SU-DHL-6 (cell line): ENCODE measurements at regions not wholly inside any gene's neighbourhood (a gene's known extent, or its start where the extent isn't known, plus 50 kb on each side); places are given as distances from the start of the nearest gene placed in this dataset.

Source experiments
- EZH2phosphoT487 ChIP-seq: fragments of 200-600 bp; sonication (generic), shearing (Covaris generic); conservative IDR thresholded peaks from 2 replicates; pipeline ENCODE4 v1.6.1; 2018; ENCODE audit warnings: mild to moderate bottlenecking, antibody characterized with exemption, low read length, moderate library complexity, mixed read lengths
- TF ChIP-seq, protein P1 (sequence below): fragments of 200-600 bp; sonication (generic); IDR thresholded peaks from one replicate; pipeline ENCODE4 v1.5.1; 2017; ENCODE audit warnings: antibody characterized with exemption, mild to moderate bottlenecking, low read length, moderate library complexity; ENCODE audit not compliant: insufficient read depth, poor library complexity, severe bottlenecking

DNA sequence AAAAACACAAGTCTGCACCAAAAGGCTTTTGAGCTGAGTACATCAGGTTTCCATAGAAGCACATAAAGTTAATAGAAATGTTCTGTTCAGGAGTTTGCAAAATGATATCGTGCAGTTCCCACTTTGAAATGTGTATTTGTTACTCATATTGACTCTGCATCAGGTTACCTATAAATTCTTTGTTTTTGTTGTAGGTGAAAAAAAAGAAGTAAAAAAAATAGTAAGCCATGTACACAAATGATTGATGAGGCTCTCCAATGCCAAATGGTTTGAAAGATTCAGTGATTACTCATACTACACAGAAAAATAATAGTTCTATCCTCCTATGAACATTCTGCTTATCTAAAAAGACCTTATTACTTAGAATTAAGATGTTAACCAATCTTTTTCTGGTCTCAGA is 287.3 kb upstream of the MME start:
- TF ChIP-seq, protein P1, sequence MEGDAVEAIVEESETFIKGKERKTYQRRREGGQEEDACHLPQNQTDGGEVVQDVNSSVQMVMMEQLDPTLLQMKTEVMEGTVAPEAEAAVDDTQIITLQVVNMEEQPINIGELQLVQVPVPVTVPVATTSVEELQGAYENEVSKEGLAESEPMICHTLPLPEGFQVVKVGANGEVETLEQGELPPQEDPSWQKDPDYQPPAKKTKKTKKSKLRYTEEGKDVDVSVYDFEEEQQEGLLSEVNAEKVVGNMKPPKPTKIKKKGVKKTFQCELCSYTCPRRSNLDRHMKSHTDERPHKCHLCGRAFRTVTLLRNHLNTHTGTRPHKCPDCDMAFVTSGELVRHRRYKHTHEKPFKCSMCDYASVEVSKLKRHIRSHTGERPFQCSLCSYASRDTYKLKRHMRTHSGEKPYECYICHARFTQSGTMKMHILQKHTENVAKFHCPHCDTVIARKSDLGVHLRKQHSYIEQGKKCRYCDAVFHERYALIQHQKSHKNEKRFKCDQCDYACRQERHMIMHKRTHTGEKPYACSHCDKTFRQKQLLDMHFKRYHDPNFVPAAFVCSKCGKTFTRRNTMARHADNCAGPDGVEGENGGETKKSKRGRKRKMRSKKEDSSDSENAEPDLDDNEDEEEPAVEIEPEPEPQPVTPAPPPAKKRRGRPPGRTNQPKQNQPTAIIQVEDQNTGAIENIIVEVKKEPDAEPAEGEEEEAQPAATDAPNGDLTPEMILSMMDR = no peak
- TF ChIP-seq EZH2phosphoT487 = no peak
